GM18907 (cell line): ENCODE measurements at regions not wholly inside any gene's neighbourhood (a gene's known extent, or its start where the extent isn't known, plus 50 kb on each side); places are given as distances from the start of the nearest gene placed in this dataset.
A peak's percentile ranks its signal among the peaks of the same experiment; 100 is the strongest.

Experiments
- ATAC-seq: cut with Tn5 transposase; IDR thresholded peaks from one replicate; pipeline ENCODE4 v1.9.1; 2021; ENCODE audit warnings: mild to moderate bottlenecking, moderate library complexity; ENCODE audit not compliant: unreplicated experiment

- ATAC-seq, result no peak
Measured at GRCh38 chr1:222114536-222115156, 372.8 kb upstream of the DUSP10 start.

GRCh38 chr1:222109836-222110235 lies 367.9 kb upstream of the DUSP10 start:
- no peak for ATAC-seq

DNA sequence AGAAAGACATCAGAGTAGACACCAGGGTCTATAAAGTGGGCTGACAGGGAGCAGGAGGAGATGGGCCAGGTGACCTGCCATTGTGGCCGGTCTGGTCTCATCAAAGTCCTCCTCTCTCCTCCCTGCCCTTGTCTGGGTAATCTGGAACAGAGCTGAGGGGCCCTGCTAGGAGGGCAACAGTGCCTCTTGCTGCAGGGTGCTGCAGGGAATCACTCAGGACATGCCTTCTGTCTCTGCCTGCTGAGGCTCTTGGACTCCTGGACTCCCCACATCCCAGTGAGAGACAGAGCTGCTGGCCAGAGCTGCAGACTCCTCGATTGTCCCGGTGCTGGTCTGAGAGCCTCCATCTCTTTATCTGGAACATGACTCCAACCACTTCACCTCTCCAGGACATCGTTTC lies 366.1 kb upstream of the DUSP10 start:
- no peak for ATAC-seq

DNA sequence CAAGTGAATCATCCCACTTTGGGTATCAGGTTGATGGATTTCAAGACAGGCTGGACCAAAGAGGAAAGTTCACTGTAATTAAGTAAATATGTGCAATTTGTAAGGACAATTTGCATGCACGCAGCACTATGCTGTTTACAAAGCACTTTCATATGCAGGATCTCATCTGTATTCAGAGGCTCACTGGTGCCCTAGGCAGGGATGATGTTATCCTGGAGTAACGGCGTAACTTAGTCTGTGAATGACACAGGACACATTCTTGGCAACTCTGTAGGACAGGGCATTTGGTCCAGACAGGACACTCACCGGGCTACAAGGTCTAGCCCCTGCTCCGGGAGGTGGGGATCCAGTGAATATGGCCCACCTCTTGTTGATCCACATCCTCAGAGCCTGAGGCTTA lies 365.4 kb upstream of the DUSP10 start:
- ATAC-seq, result no peak

GRCh38 chr1:222106377-222106776 lies 364.5 kb upstream of the DUSP10 start:
- ATAC-seq, result no peak

- ATAC-seq, result no peak
Measured at GRCh38 chr1:222105861-222106260, 364.0 kb upstream of the DUSP10 start.

DNA sequence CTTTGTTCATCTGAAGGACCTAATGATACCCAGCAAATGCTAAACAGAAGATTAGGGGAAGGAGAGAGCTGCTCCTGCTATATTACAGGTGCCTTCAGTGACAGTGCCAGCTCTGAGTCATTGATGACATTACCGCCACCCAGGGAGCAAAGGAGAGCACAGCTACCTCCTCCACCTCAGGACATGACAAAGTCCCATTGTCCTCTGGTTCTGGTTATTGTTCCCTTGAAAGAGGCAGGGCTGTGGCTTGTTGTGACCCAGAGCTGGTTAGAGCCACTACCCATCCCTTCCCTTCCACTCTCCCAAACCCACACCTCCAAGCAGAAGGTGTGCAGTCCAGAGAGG lies 363.5 kb upstream of the DUSP10 start:
- peak; percentile 59 for ATAC-seq

DNA sequence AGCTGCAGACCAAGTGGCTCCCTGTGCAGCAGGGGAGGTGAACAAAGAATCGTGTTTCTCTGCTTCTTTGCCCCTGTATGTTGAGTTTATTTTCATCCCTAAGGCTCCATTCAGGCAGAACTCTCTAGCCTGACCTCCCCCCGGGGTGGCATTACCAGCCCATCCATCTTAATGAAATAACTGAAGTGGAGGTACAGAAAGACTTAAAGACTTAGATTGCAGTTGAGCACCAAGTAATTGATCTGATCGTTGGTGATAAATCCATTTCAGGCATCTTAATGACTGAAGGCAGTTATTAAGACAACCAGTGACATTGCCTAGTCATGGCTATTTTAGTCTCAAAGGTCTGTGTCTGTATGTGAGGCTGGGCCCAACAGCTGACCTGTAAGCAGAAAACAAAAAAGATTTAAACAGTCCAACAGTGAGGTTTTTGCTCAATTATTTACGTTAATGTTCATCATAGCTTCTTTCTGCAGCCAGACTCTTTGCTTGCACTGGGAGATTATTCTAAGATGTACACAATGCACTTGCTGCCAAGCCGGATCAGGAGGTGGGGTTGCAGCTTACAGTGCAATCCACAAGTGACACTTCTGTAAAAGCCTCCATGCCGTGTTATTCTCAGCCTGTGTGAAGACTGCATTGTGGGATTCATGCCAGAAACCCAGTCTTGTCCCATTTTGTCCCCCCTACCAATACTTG lies 363.0 kb upstream of the DUSP10 start:
- ATAC-seq, result peak; percentile 11

DNA sequence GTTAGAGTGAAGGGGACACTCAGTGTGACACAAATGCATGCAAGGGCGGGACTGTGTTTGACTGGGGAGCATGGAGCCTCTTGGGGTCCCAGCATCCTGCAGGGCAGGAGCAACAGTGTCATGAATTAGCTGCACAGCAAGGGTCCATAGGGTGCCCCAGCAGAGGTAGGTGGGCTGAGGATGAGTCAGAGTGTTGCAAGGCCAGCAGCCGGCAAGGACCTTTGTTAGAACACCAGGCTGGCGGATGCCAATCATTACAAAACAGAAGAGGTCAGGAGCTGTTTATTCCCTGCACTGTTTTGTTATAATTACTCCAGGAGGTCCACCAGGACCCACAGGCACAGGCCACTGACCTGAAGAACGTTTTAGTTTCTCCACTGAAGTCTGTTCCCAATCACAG lies 362.2 kb upstream of the DUSP10 start:
- ATAC-seq, result no peak

- no peak for ATAC-seq
Measured at GRCh38 chr1:222099746-222100145, 357.9 kb upstream of the DUSP10 start.

DNA sequence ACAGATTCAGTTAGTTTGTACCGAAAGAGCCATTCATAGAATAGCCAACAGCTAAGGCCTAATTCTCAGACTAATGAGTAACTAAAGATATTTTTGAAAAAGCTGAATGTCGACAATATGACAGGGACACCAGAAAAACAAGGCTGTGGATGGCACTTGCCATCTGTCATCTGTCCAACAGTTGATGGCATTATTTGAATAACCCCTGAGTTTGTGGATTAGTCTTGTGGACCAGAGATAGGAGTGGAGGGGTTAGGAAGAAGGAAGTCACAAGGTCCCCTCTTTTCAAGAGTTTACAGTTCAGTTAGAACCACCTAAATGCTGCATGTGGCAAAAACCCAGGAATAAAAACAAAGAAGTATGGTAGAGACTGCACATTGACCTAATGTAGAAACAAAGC lies 356.5 kb upstream of the DUSP10 start:
- no peak for ATAC-seq

DNA sequence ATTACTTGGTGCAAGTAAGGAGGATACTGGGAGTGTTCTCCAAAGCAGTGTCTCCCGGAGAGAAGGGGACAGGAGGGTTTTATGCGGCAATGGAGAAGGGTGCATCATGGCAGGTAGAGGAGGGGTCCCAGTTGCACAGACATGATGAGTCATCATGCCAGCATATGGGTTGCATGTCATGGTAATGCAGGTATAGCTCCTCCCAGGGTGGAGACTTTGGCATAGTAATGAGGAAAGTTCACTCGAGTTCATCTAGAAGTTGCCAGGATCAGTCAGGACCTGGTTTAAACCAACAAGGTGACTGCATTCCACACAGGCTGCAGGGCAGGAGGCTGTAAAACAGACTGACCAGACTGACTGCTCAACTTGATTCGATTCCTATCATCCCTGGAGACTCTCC lies 355.7 kb upstream of the DUSP10 start:
- ATAC-seq, result no peak

DNA sequence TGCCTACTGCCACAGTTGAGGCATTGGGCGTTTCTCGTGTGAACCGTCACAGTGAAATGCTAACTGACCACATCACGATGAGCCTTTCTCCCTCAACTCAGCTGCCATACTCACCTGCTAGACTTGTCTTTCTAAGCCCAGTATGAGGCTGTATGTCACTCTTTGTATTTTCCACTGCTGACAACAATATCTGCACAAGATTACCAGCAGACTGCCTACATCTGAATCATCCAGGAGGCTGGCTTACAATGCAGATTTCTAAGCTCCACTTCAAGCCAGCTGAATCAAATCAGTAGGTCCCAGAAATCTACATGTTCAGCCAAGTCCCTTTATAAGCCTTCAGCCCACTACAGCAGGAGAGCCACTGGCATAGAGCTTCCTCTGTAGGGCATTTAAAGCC lies 355.0 kb upstream of the DUSP10 start:
- ATAC-seq, result no peak

- ATAC-seq, result no peak
Measured at GRCh38 chr1:222096476-222096772, 354.5 kb upstream of the DUSP10 start.

DNA sequence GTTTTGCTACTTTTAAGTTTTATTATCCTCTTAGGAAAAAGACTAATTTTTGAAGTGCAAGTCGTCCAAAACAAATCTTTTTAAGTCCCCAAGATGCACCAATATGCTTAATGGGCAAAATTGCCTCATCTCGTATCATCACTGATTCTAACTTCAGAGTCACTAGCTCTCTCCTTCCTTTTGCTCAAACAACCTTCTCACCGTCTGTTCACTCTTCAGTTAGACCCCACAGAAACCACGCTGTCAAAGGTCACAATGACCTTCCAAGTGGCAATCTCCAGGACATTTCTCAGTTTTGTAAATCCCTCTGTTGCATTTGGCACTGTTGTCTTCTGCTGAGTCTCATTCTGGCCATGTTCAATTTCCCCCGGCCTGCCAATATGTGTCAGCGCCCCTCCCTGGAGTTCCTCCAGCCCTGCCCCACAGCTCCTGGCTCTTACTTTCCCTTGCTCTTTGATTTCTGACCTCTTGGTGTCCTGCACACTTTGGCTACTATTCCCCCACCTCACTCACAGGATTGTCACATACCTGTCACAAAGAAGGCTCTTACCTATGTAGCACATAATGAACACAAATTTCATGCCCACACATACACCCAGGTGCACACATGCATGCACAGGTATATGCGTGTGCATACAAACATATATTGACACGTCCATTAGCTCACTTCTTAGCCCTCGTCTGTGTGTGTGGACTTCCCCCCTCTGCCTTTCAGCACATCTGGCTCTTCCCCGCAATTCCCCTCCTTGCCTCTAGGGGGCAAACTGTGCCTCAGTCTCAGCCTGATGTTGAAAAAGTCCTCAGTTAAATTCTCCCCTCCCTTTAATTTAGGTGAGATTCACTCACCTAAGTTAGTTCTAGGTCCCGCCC lies 354.0 kb upstream of the DUSP10 start:
- no peak for ATAC-seq

GRCh38 chr1:222093518-222093917 lies 351.6 kb upstream of the DUSP10 start:
- no peak for ATAC-seq

GRCh38 chr1:222090103-222090502 lies 348.2 kb upstream of the DUSP10 start:
- no peak for ATAC-seq

GRCh38 chr1:222087221-222087920 lies 345.5 kb upstream of the DUSP10 start:
- no peak for ATAC-seq

GRCh38 chr1:222084996-222085395 lies 343.1 kb upstream of the DUSP10 start:
- ATAC-seq, result no peak

GRCh38 chr1:222084048-222084447 lies 342.2 kb upstream of the DUSP10 start:
- ATAC-seq, result no peak

GRCh38 chr1:222081859-222082258 lies 340.0 kb upstream of the DUSP10 start:
- no peak for ATAC-seq

DNA sequence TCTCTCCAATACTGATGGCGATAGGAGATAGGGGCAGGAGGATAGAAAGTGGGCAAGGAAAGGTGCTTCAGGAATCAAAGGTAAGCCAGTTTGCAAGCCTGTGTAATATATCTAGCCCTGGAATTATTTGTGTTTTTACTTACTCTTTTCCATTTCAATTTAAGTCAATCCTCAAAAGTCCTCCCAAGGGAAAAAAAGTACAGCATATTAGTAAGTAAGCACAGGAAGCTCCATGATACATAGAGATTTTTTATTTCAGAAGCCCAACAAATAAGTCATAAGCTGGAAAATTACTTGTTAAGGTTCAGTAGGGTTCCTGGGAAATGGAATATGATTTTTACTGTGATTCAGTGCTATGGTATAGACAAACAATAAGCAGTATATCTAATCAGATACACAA lies 337.7 kb upstream of the DUSP10 start:
- ATAC-seq, result no peak
